ENCODE measurements at regions not wholly inside any gene's neighbourhood (a gene's known extent, or its start where the extent isn't known, plus 50 kb on each side); places are given as distances from the start of the nearest gene placed in this dataset.

DNA sequence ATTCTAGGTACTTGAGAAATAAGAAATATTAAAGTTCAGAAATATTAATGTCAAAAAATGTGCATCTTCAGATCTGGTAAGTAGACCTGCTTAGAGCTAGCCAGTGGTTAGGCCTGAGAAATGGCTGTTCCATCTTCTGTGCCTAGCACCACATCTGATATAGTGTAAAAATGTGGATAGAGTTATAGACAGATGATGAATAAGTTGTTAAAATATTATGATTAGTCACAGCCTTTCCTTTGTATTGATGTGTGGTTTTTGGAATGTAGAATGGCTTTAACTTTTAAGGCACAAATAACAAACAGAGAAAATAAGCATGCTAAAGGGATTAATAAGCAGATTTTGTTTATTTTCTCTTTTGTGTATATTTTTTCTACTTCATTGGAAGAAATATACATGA, 133.5 kb upstream of the NUDT6 start:
- Histone ChIP-seq H3K4me3 (ENCODE audit: low read length) (no peak overlapping the region), H3K4me1 (ENCODE audit: control insufficient read depth in 2 of 2, insufficient read depth in 2 of 2, low read length in 2 of 2) (no peaks in the 10 kb centered on the region), H3K36me3 (ENCODE audit: control insufficient read depth in 2 of 3, insufficient read depth in 3 of 3, low read length in 3 of 3) (peaks cover 0 to 7% (median 0%) of the 10 kb centered on the region in 3 experiments), H3K9me3 (ENCODE audit: control insufficient read depth in 2 of 3, low read length in 3 of 3) (peaks cover 0 to 19% (median 0%) of the 10 kb centered on the region in 3 experiments), H3K27ac (ENCODE audit: low read depth, low read length) (no peak overlapping the region), H3K27me3 (ENCODE audit: control insufficient read depth in 2 of 2, insufficient read depth in 2 of 2, low read length in 2 of 2) (no peaks in the 10 kb centered on the region)
- Mint-ChIP-seq H3K36me3 (peaks cover 18 to 77% (median 71%) of the 10 kb centered on the region in 5 donors), H3K27me3 (no peaks in the 10 kb centered on the region), H3K27ac (no peak overlapping the region), H3K4me3 (no peak overlapping the region), H3K4me1 (peaks cover 0 to 5% (median 0%) of the 10 kb centered on the region in 7 donors), H3K9me3 (peaks cover 9 to 45% (median 22%) of the 10 kb centered on the region in 11 donors)
- ChIA-PET CTCF (no interaction called here), POLR2A (no interaction called here)
- intact Hi-C loops (cut with micrococcal nuclease) = no loop called here
- no peak for ATAC-seq
- DNase-seq = no peak

DNA sequence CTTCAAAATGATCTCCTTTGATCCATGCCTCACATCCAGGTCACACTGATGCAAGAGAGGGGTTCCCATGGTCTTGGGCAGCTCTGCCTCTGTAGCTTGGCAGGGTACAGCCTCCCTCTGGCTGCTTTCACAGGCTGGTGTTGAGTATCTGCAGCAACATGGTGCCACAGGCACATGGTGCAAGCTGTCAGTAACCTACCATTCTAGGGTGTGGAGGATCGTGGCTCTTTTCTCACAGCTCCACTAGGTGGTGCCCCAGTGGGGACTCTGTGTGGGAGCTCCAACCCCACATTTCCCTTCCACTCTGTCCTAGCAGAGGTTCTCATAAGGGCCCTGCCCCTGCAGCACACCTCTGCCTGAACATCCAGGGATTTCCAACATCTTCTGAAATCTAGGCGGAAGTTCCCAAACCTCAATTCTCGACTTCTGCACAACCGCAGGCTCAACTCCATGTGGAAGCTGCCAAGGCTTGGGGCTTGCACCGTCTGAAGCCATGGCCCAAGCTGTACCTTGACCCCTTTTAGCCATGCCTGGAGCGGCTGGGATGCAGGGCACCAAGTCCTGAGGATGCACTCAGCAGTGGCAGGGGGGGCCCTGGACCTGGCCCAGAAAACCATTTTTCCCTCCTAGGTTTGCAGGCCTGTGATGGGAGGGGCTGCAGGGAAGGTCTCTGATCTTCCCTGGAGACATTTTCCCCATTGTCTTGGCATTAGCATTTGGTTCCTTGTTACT, 137.8 kb upstream of the NUDT6 start:
- Mint-ChIP-seq H3K36me3 (peaks cover 13 to 73% (median 50%) of the 10 kb centered on the region in 5 donors), H3K4me3 (no peak overlapping the region), H3K4me1 (peaks cover 0 to 2% (median 0%) of the 10 kb centered on the region in 7 donors), H3K27me3 (no peaks in the 10 kb centered on the region), H3K27ac (no peak overlapping the region), H3K9me3 (peaks cover 3 to 14% (median 12%) of the 10 kb centered on the region in 11 donors)
- no peaks in the 10 kb centered on the region for H3K27me3 ChIP-seq (ENCODE audit: control insufficient read depth in 2 of 2, insufficient read depth in 2 of 2, low read length in 2 of 2)
- no peak overlapping the region for H3K4me3 ChIP-seq (ENCODE audit: low read length)
- no peaks in the 10 kb centered on the region for H3K9me3 ChIP-seq (ENCODE audit: control insufficient read depth in 2 of 3, low read length in 3 of 3)
- intact Hi-C loops (cut with micrococcal nuclease) = no loop called here
- ATAC-seq (no peak), DNase-seq (no peak)
- no peak overlapping the region for H3K27ac ChIP-seq (ENCODE audit: low read depth, low read length)
- POLR2A ChIA-PET = no interaction called here
- no peaks in the 10 kb centered on the region for H3K4me1 ChIP-seq (ENCODE audit: control insufficient read depth in 2 of 2, insufficient read depth in 2 of 2, low read length in 2 of 2)
- CTCF ChIA-PET = no interaction called here
- H3K36me3 ChIP-seq (ENCODE audit: control insufficient read depth in 2 of 3, insufficient read depth in 3 of 3, low read length in 3 of 3) = peaks cover 0 to 11% (median 0%) of the 10 kb centered on the region in 3 experiments

DNA sequence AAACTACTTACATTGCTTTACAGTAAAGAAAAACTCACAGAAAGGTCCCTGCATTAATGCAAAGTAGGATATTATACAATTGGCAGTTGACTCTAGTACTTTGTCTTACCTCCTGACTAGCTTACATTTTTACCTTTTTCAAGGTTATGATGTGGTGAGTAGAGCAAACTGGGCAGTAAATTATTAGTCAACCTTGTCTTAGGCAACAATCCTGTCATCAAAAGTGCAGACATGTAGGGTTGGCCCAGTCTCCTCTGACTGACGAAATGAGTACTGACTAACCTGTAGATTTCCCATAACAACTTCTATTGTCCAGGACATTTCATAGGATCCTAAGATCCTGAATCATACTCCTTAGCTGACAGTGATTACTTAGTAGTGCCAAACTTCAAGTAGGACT, 142.0 kb upstream of the NUDT6 start:
- intact Hi-C loops (cut with micrococcal nuclease) = no loop called here
- POLR2A ChIA-PET = no interaction called here
- DNase-seq (no peak), ATAC-seq (no peak)
- Histone ChIP-seq H3K9me3 (ENCODE audit: control insufficient read depth in 2 of 3, low read length in 3 of 3) (no peaks in the 10 kb centered on the region), H3K27me3 (ENCODE audit: control insufficient read depth in 2 of 2, insufficient read depth in 2 of 2, low read length in 2 of 2) (no peaks in the 10 kb centered on the region), H3K4me1 (ENCODE audit: control insufficient read depth in 2 of 2, insufficient read depth in 2 of 2, low read length in 2 of 2) (no peaks in the 10 kb centered on the region), H3K4me3 (ENCODE audit: low read length) (no peak overlapping the region), H3K36me3 (ENCODE audit: control insufficient read depth in 2 of 3, insufficient read depth in 3 of 3, low read length in 3 of 3) (peaks cover 0 to 4% (median 0%) of the 10 kb centered on the region in 3 experiments), H3K27ac (ENCODE audit: low read depth, low read length) (no peak overlapping the region)
- no peak overlapping the region for H3K4me3 Mint-ChIP-seq
- CTCF ChIA-PET = no interaction called here
- peaks cover 0 to 9% (median 4%) of the 10 kb centered on the region in 11 donors for H3K9me3 Mint-ChIP-seq
- peaks cover 8 to 46% (median 29%) of the 10 kb centered on the region in 5 donors for H3K36me3 Mint-ChIP-seq
- no peaks in the 10 kb centered on the region for H3K27me3 Mint-ChIP-seq
- no peak overlapping the region for H3K27ac Mint-ChIP-seq
- no peaks in the 10 kb centered on the region for H3K4me1 Mint-ChIP-seq

DNA sequence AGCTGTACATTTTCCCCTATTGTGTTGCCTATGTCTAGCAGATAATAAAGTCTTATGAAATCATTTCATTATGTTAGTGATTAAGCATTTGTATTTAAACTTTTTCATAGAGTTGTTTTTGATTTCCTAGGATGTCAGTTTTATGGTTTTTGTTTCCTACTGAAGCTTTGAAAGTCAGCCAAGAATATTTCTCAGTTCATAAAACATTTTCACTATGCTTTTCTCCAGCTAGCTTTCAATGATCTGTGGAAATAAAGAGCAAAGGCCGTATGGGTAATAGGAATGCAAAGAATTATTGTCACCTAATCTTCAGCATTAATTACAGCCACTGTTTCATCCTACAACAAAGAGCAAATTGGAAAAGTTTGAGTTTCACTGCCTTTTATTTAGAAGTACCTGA, 145.7 kb upstream of the NUDT6 start:
- ChIA-PET CTCF (no interaction called here), POLR2A (no interaction called here)
- Mint-ChIP-seq H3K36me3 (peaks cover 0 to 28% (median 10%) of the 10 kb centered on the region in 5 donors), H3K4me1 (no peaks in the 10 kb centered on the region), H3K4me3 (no peak overlapping the region), H3K27ac (no peak overlapping the region), H3K27me3 (no peaks in the 10 kb centered on the region), H3K9me3 (no peaks in the 10 kb centered on the region)
- H3K27me3 ChIP-seq (ENCODE audit: control insufficient read depth in 2 of 2, insufficient read depth in 2 of 2, low read length in 2 of 2) = no peaks in the 10 kb centered on the region
- H3K27ac ChIP-seq (ENCODE audit: low read depth, low read length) = no peak overlapping the region
- no peaks in the 10 kb centered on the region for H3K36me3 ChIP-seq (ENCODE audit: control insufficient read depth in 2 of 3, insufficient read depth in 3 of 3, low read length in 3 of 3)
- H3K9me3 ChIP-seq (ENCODE audit: control insufficient read depth in 2 of 3, low read length in 3 of 3) = no peaks in the 10 kb centered on the region
- no peak for DNase-seq
- no peak overlapping the region for H3K4me3 ChIP-seq (ENCODE audit: low read length)
- no peak for ATAC-seq
- intact Hi-C loops (cut with micrococcal nuclease) = no loop called here
- H3K4me1 ChIP-seq (ENCODE audit: control insufficient read depth in 2 of 2, insufficient read depth in 2 of 2, low read length in 2 of 2) = no peaks in the 10 kb centered on the region

DNA sequence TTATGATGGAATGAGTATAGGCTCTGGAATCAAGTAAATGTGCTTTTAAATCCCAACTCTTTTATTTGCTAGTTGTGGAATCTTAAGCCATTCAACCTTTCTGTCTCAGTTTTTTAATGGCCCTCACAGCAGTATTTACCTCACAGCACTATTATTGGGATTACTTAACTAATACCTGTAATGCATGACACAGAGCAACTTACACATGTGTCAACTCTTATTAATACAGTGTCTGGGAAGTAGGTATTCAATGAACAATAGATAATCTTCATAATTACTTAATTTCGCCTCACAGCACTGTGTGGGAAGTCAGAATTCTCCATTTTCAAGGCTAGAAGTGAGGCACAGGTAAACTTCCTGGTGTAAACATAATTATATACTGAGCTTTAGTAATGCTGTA, 149.7 kb upstream of the NUDT6 start:
- intact Hi-C loops (cut with micrococcal nuclease) = no loop called here
- Mint-ChIP-seq H3K36me3 (peaks cover 0 to 20% (median 6%) of the 10 kb centered on the region in 5 donors), H3K27me3 (no peaks in the 10 kb centered on the region), H3K4me1 (no peaks in the 10 kb centered on the region), H3K4me3 (no peak overlapping the region), H3K9me3 (no peaks in the 10 kb centered on the region), H3K27ac (no peak overlapping the region)
- DNase-seq (no peak), ATAC-seq (no peak)
- CTCF ChIA-PET = no interaction called here
- Histone ChIP-seq H3K36me3 (ENCODE audit: control insufficient read depth in 2 of 3, insufficient read depth in 3 of 3, low read length in 3 of 3) (no peaks in the 10 kb centered on the region), H3K27me3 (ENCODE audit: control insufficient read depth in 2 of 2, insufficient read depth in 2 of 2, low read length in 2 of 2) (no peaks in the 10 kb centered on the region), H3K4me3 (ENCODE audit: low read length) (no peak overlapping the region), H3K4me1 (ENCODE audit: control insufficient read depth in 2 of 2, insufficient read depth in 2 of 2, low read length in 2 of 2) (no peaks in the 10 kb centered on the region), H3K27ac (ENCODE audit: low read depth, low read length) (no peak overlapping the region), H3K9me3 (ENCODE audit: control insufficient read depth in 2 of 3, low read length in 3 of 3) (no peaks in the 10 kb centered on the region)
- POLR2A ChIA-PET = no interaction called here

DNA sequence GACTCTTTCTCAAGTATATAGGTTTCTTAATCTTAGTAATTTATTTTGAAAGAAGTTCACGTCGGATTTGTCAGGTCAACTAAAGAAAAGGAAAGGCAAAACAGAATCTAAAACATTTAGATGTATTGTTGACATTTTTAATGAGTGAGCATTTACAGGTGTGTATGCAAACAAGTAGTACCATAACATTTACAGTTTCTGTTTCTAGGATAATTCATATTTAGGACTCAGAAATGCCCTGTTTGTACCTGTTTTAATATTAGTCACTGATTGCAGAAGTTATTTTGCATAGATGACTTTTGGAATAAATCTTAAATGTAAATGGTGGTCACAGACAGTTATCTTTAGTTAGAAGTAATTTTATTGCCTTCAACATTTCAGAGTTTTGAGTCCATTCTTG, 151.3 kb upstream of the NUDT6 start:
- H3K27me3 Mint-ChIP-seq = no peaks in the 10 kb centered on the region
- Histone ChIP-seq H3K9me3 (ENCODE audit: control insufficient read depth in 2 of 3, low read length in 3 of 3) (no peaks in the 10 kb centered on the region), H3K4me1 (ENCODE audit: control insufficient read depth in 2 of 2, insufficient read depth in 2 of 2, low read length in 2 of 2) (no peaks in the 10 kb centered on the region), H3K4me3 (ENCODE audit: low read length) (no peak overlapping the region), H3K27ac (ENCODE audit: low read depth, low read length) (no peak overlapping the region), H3K36me3 (ENCODE audit: control insufficient read depth in 2 of 3, insufficient read depth in 3 of 3, low read length in 3 of 3) (no peaks in the 10 kb centered on the region), H3K27me3 (ENCODE audit: control insufficient read depth in 2 of 2, insufficient read depth in 2 of 2, low read length in 2 of 2) (no peaks in the 10 kb centered on the region)
- ATAC-seq = no peak
- no peak overlapping the region for H3K27ac Mint-ChIP-seq
- intact Hi-C loops (cut with micrococcal nuclease) = no loop called here
- no peaks in the 10 kb centered on the region for H3K4me1 Mint-ChIP-seq
- no peak for DNase-seq
- H3K4me3 Mint-ChIP-seq = no peak overlapping the region
- ChIA-PET CTCF (no interaction called here), POLR2A (no interaction called here)
- H3K9me3 Mint-ChIP-seq = no peaks in the 10 kb centered on the region
- peaks cover 0 to 27% (median 6%) of the 10 kb centered on the region in 5 donors for H3K36me3 Mint-ChIP-seq

DNA sequence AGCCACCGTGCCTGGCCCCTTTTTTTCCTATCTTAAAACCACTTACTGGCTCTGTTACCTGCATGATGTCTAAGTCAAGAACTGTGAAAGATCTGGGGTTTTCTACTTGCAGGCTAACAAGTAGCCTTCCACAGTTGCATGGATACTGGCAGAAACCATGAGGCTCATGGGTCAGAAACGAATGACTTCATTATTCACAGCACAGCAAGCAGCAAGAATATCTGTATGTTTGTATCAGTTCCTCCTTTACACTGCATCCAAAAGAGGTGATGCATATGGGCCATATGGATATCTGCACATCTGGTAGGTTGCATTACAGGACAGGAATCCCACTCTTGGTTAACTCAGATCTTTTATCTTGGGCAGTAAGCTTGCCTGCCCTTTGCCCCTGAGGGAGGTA, 154.9 kb upstream of the NUDT6 start:
- H3K27me3 Mint-ChIP-seq = no peaks in the 10 kb centered on the region
- H3K27ac Mint-ChIP-seq = no peak overlapping the region
- no peak overlapping the region for H3K4me3 ChIP-seq (ENCODE audit: low read length)
- H3K36me3 Mint-ChIP-seq = peaks cover 16 to 44% (median 31%) of the 10 kb centered on the region in 5 donors
- H3K36me3 ChIP-seq (ENCODE audit: control insufficient read depth in 2 of 3, insufficient read depth in 3 of 3, low read length in 3 of 3) = no peaks in the 10 kb centered on the region
- DNase-seq = no peak
- ChIA-PET CTCF (no interaction called here), POLR2A (no interaction called here)
- intact Hi-C loops (cut with micrococcal nuclease) = no loop called here
- peaks cover 0 to 5% (median 0%) of the 10 kb centered on the region in 7 donors for H3K4me1 Mint-ChIP-seq
- no peaks in the 10 kb centered on the region for H3K4me1 ChIP-seq (ENCODE audit: control insufficient read depth in 2 of 2, insufficient read depth in 2 of 2, low read length in 2 of 2)
- H3K27me3 ChIP-seq (ENCODE audit: control insufficient read depth in 2 of 2, insufficient read depth in 2 of 2, low read length in 2 of 2) = no peaks in the 10 kb centered on the region
- no peaks in the 10 kb centered on the region for H3K9me3 ChIP-seq (ENCODE audit: control insufficient read depth in 2 of 3, low read length in 3 of 3)
- H3K9me3 Mint-ChIP-seq = peaks cover 0 to 3% (median 0%) of the 10 kb centered on the region in 11 donors
- no peak overlapping the region for H3K27ac ChIP-seq (ENCODE audit: low read depth, low read length)
- no peak for ATAC-seq
- H3K4me3 Mint-ChIP-seq = no peak overlapping the region

Data from naive thymus-derived CD4-positive, alpha-beta T cell (primary cell).